Ishikawa (cell line): ENCODE measurements at regions not wholly inside any gene's neighbourhood (a gene's known extent, or its start where the extent isn't known, plus 50 kb on each side); places are given as distances from the start of the nearest gene placed in this dataset.

Experiments used
- EGR1 ChIP-seq: IDR thresholded peaks from 2 replicates; pipeline ENCODE4 v1.6.1; 2012
- NFIC ChIP-seq: IDR thresholded peaks from 2 replicates; pipeline ENCODE4 v1.6.1; 2012
- TCF12 ChIP-seq: IDR thresholded peaks from 2 replicates; pipeline ENCODE4 v1.6.1; 2012; ENCODE audit warnings: low read depth
- ZBTB7A ChIP-seq: IDR thresholded peaks from 2 replicates; pipeline ENCODE4 v1.6.1; 2012; ENCODE audit warnings: low read depth

DNA sequence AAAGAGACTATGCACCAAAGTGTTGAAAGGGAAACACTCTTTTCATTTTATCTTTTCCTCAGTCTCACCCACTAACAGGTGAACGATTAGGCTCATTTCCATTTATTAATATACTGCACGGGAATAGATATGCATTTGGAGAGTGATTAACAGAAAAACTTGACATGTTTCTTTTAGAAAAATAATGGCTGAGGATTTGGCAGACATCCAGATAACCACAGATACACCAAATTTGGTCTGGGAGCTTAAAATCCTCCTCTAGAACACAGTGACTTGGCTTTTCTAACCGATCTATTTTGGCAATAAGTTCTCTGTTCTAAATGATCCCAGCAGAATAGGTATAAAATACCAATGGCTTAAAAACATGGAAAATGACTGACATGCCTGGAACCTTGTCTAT is 459.3 kb upstream of the SGO1 start:
- TF ChIP-seq TCF12 (no peak), NFIC (no peak), ZBTB7A (no peak), EGR1 (no peak)
